NCI-H2107 treated with DMSO at 0.1 percent for 48 hours (cell line): ENCODE measurements at regions not wholly inside any gene's neighbourhood (a gene's known extent, or its start where the extent isn't known, plus 50 kb on each side); places are given as distances from the start of the nearest gene placed in this dataset.

ENCODE experiments used
- DNase-seq: peaks from one replicate; lab custom pipeline; 2025; ENCODE audit not compliant: unreplicated experiment; lab: John Stamatoyannopoulos, UW

- DNase-seq, result no peak
Measured at GRCh38 chr18:10032331-10033015, 118.7 kb downstream of the VAPA start.

GRCh38 chr18:10033016-10033399 is 119.2 kb downstream of the VAPA start:
- no peak for DNase-seq

DNA sequence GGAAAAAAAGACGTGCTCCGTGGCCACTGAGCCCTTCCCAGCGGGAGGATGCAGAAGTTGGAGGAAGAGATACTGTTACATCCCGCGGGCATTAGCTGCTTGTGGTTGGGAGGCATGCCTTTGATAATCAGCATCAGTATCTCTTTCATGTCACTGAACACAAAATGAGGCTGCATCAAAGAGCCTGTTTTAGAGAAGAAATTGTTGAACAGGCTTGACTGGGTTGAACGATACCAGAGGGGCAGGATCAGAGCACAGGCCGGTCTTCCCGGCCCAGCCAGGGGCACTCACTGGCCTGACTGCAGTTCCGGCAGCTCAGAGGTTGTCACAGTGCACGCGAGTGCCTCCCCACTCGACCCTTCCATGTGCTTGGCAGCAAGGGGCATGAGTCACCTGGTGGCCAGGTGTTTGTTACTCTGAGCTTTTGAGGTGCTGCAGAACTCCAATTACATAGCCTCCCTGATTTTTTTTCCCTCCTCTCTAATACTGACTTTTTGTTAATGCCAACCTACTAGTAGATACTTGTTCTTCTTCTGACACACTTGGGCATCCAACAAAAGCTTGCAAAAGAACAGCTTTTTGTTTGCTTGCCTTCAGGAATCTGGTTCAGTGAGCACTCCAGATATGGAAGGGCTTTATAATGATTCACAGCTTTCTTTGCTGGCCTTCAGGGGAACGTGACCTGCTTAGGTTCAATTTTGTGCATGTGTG is 121.6 kb downstream of the VAPA start:
- DNase-seq, result peak; percentile 15

DNA sequence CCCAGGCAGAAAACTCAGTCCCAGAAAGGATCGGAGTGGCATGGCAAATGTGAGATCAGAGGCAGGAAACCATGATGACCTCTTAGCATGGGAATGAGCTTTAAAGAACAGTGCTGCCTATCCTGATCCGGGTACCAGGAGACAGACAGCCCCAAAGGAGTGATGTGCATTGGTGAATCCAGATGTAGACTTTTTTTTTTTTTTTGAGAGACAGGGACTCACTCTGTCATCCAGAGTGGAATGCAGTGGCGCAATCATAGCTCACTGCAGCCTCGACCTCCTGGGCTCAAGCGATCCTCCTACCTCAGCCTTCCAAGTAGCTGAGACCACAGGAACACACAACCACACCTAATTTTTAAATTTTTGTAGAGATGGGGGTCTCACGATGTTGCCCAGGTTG is 122.7 kb downstream of the VAPA start:
- no peak for DNase-seq

GRCh38 chr18:10037181-10037580 is 123.4 kb downstream of the VAPA start:
- no peak for DNase-seq

GRCh38 chr18:10038268-10038667 is 124.5 kb downstream of the VAPA start:
- DNase-seq, result no peak

GRCh38 chr18:10040287-10041011 is 126.6 kb downstream of the VAPA start:
- DNase-seq, result no peak

GRCh38 chr18:10041180-10041579 is 127.4 kb downstream of the VAPA start:
- no peak for DNase-seq

DNA sequence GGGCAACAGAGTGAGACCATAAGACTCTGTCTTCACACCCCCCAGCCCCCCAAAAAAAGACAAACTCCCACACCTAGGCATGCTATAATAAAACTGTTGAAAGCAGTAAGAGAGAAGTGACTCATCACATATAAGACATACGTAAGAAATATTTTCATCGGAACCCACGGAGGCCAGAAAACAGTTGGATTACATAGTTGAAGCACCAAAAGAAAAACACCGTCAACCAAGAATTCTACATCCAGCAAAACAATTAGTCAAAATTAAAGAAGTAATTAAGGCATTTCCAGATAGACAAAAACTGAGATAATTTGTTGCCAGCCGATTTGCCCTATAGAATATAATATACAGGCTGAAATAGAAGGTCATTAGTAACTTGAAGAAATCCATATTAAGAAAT is 128.7 kb downstream of the VAPA start:
- no peak for DNase-seq

DNA sequence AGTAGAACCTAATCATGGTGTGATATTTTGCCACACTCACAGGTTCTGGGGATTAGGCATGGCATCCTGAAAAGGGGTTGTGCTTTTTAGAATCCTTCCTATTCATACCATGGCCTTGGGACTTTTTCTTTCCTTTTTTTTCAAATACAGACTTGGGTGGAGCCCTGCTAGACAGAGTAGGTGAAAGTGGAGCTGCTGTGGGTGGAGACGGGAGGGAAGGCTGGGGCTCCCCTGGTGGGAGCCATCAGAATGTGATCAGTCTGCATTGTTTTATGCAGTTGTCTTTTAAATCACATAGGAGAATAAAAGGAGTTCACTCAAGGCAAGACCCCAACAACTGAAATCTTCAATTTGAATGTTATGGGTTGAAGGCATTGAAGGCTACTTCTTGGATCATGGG is 130.2 kb downstream of the VAPA start:
- DNase-seq, result no peak

- DNase-seq, result no peak
Measured at GRCh38 chr18:10045296-10045891, 131.6 kb downstream of the VAPA start.

DNA sequence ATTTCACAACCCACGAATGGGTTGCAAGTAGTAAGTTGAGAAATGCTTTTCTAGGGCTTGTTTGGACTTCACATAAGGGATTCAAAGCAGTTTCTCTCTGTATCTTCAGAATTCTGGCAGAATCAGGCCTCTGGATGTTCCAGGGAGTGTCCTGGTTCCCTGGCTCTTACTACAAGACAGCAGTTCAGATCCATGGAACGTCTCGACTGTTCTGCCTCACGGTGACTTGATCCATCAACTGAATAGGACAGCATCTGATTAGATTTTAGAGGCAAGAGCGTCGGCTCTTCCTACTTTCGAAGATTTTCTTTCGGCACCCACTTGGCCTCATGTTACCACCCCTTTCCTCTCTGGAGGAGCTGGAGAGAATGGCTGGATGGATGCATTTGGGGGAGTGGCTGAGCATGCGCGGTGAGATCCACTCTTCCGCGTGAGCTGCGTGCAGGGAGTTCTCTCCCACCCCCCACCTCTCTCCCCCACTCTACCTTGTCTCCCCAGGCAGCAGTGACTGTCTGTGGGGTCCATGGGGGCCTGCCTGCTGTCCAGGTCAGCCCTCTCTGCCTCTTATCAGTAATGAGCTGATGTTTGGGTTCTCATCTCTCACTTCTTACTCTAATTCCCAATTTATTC is 132.5 kb downstream of the VAPA start:
- no peak for DNase-seq

DNA sequence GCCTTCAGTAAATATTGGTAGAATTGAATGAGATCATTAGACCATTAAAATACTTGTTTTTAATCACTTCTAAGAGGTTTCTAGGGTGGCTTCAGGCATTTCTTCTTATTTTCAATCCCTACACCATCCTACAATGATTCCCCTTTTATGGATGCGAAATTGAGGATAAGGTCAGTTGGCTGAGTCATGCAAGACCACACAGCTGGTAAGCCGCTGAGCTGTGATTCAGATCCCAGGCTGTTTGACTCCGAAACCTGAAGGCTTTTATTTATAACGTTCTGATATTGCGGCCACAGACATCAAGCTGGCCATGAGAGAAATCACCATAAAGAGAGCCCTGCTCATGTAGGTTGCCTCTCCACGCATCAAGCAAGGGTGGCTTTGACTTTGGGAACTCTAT is 133.4 kb downstream of the VAPA start:
- DNase-seq, result no peak

- no peak for DNase-seq
Measured at GRCh38 chr18:10049747-10050146, 135.9 kb downstream of the VAPA start.

GRCh38 chr18:10050956-10051355 is 137.1 kb downstream of the VAPA start:
- DNase-seq, result no peak

GRCh38 chr18:10051877-10052631 is 138.2 kb downstream of the VAPA start:
- DNase-seq, result no peak

- DNase-seq, result no peak
Measured at GRCh38 chr18:10052871-10053270, 139.1 kb downstream of the VAPA start.

DNA sequence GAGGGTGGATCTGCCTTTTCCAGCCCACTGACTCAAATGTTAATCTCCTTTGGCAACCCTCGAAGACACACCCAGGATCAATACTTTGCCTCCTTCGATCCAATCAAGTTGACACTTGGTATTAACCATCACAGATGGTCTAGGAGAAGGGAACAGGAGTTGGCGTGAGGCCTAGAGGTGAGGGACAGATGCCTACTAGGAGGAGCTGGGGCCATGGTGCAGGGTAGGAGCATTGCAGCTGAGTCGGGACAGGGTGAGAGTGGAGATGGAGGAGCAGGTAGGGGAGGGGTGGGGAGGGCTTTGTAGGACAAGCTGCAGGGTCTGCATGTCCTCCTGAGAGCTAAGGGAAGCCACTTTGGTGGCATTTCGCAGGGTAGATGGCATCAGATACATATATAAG is 140.0 kb downstream of the VAPA start:
- DNase-seq, result no peak

GRCh38 chr18:10054366-10054765 is 140.6 kb downstream of the VAPA start:
- DNase-seq, result no peak

DNA sequence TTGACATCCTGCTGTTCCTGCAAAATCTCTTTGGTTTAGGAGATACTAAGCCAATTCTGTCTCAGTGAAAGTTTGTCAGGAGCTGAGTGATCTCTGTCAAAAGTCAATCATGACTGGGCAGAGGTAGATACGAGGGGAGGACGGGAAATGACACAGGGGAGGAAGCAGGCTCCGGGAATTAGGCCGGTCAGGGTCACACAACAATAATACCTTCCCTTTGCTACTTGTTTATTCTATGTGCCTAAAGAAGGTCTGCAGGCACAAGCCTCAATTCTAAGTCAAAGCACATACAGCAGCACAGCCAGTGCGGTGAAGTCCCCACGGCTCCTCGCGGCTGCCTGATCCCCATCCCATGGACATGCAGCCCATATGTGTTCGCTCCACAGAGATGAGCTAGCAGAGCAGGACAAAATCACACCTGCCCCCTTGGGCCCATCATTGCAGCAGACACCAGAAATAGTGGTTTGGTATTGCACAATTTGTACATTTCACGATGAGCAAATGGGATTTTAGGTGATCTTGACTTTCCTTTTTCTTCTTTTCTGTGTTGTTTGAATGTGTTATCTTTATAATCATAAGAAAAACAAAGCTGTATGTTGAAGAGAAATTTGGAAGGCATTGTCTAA is 141.4 kb downstream of the VAPA start:
- DNase-seq, result no peak
